ENCODE measurements at regions not wholly inside any gene's neighbourhood (a gene's known extent, or its start where the extent isn't known, plus 50 kb on each side); places are given as distances from the start of the nearest gene placed in this dataset.
"Not testable (repeated sequence)": the region's sequence is repeated elsewhere in the genome, so short reads cannot be mapped to it uniquely, and the experiment has no call there.

- no peaks in the 10 kb centered on the region for H3K27me3 ChIP-seq
- no peaks in the 10 kb centered on the region for H3K4me1 ChIP-seq
- 92 to 97% methylated on average over 5 of the region's 5 CpGs for WGBS, 2 donors
- TF ChIP-seq POLR2A (IDR thresholded peaks at IDR 0.05) (no peak), CTCF (IDR thresholded peaks at IDR 0.05) (no peak)
- no peaks in the 10 kb centered on the region for H3K9me3 ChIP-seq
- no peak for DNase-seq
- no peak overlapping the region for H3K4me3 ChIP-seq (replicated peaks in 1 of 3)
- H3K36me3 ChIP-seq, result no peaks in the 10 kb centered on the region
- intact Hi-C loops (cut with DNase I), result no loop called here
- H3K27ac ChIP-seq, result no peak overlapping the region
Measured at GRCh38 chr18:55893948-55894347, 306.0 kb upstream of the TCF4 start.

- intact Hi-C loops (cut with DNase I); H3K9me3 ChIP-seq; H3K27ac ChIP-seq; H3K4me3 ChIP-seq (replicated peaks in 1 of 3); H3K27me3 ChIP-seq; H3K4me1 ChIP-seq; DNase-seq; H3K36me3 ChIP-seq: not testable (repeated sequence)
- WGBS, 2 donors, result 91 to 99% methylated on average over 22 to 28 of the region's 28 CpGs
Measured at GRCh38 chr18:55892862-55893813, 305.1 kb upstream of the TCF4 start.

- WGBS, 2 donors, result 96 to 97% methylated on average over 4 of the region's 4 CpGs
- intact Hi-C loops (cut with DNase I), result no loop called here
- H3K4me1 ChIP-seq, result no peaks in the 10 kb centered on the region
- no peak for DNase-seq
- no peaks in the 10 kb centered on the region for H3K9me3 ChIP-seq
- no peak overlapping the region for H3K4me3 ChIP-seq (replicated peaks in 1 of 3)
- H3K36me3 ChIP-seq, result no peaks in the 10 kb centered on the region
- H3K27ac ChIP-seq, result no peak overlapping the region
- TF ChIP-seq POLR2A (IDR thresholded peaks at IDR 0.05) (no peak), CTCF (IDR thresholded peaks at IDR 0.05) (no peak)
- H3K27me3 ChIP-seq, result no peaks in the 10 kb centered on the region
Measured at GRCh38 chr18:55886886-55887285, 298.9 kb upstream of the TCF4 start.

- no peak for TF ChIP-seq CTCF (IDR thresholded peaks at IDR 0.05)
- TF ChIP-seq POLR2A (IDR thresholded peaks at IDR 0.05), result no peak
- intact Hi-C loops (cut with DNase I), result no loop called here
- Histone ChIP-seq H3K9me3 (no peaks in the 10 kb centered on the region), H3K27ac (no peak overlapping the region), H3K4me3 (replicated peaks in 1 of 3) (no peak overlapping the region), H3K36me3 (no peaks in the 10 kb centered on the region), H3K4me1 (no peaks in the 10 kb centered on the region), H3K27me3 (no peaks in the 10 kb centered on the region)
- no peak for DNase-seq
- WGBS, 2 donors, result 66 to 67% methylated on average over 2 of the region's 2 CpGs
Measured at GRCh38 chr18:55884498-55884897, 296.5 kb upstream of the TCF4 start.

GRCh38 chr18:55880617-55881016 is 292.6 kb upstream of the TCF4 start:
- DNase-seq, result no peak

More at GRCh38 chr18:55880617-55881016, 292.6 kb upstream of the TCF4 start:
- H3K27ac ChIP-seq, result no peak overlapping the region
- no peaks in the 10 kb centered on the region for H3K36me3 ChIP-seq
- no peaks in the 10 kb centered on the region for H3K9me3 ChIP-seq
- no peak overlapping the region for H3K4me3 ChIP-seq (replicated peaks in 1 of 3)
- WGBS, 2 donors, result 86 to 95% methylated on average over 8 of the region's 8 CpGs
- no peaks in the 10 kb centered on the region for H3K4me1 ChIP-seq
- no peak for TF ChIP-seq POLR2A (IDR thresholded peaks at IDR 0.05)
- no peak for TF ChIP-seq CTCF (IDR thresholded peaks at IDR 0.05)
- intact Hi-C loops (cut with DNase I), result no loop called here
- H3K27me3 ChIP-seq, result no peaks in the 10 kb centered on the region
